ENCODE measurements at regions not wholly inside any gene's neighbourhood (a gene's known extent, or its start where the extent isn't known, plus 50 kb on each side); places are given as distances from the start of the nearest gene placed in this dataset.
"Not testable (repeated sequence)": the region's sequence is repeated elsewhere in the genome, so short reads cannot be mapped to it uniquely, and the experiment has no call there.

DNA sequence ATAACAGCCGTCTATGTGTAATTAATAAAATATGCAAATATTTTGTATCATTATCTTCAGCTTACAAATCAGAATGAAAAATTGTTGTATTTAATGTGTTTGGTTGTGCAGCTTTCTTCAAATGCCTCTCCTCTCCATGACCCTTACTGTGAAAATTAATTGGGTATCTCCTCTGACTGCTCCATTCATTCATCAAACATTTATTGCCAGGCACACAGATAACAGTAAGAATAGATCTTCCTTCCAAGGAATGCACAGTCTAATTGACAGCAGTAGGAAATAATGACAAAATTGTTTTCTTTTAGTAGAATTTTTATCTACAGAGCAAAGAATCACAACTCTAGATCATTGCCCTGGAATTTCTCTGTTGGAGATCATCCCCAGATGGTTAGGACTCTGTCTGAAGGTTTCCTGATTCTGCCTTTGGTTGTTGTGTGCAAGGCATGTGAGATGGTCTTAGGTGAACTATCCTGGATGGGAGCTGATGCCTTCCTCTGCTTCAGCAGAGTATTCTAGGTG is 395.0 kb upstream of the FAT1 start:
- Histone ChIP-seq H3K36me3 (ENCODE audit: control insufficient read depth in 2 of 2, insufficient read depth in 2 of 2, low read length in 2 of 2) (no peaks in the 10 kb centered on the region), H3K27me3 (ENCODE audit: control insufficient read depth in 1 of 2, insufficient read depth in 2 of 2, low read length in 2 of 2) (no peaks in the 10 kb centered on the region), H3K9ac (ENCODE audit: low read length in 2 of 2) (no peak overlapping the region), H3K27ac (ENCODE audit: low read length) (no peak overlapping the region), H3K9me3 (ENCODE audit: control insufficient read depth in 2 of 2, low read length in 2 of 2) (no peaks in the 10 kb centered on the region), H3K4me1 (ENCODE audit: control insufficient read depth, insufficient read depth, low read length) (no peaks in the 10 kb centered on the region), H3K4me3 (ENCODE audit: low read length in 2 of 2) (no peak overlapping the region)

- Histone ChIP-seq H3K4me1 (ENCODE audit: control insufficient read depth, insufficient read depth, low read length) (no peaks in the 10 kb centered on the region), H3K9me3 (ENCODE audit: control insufficient read depth in 2 of 2, low read length in 2 of 2) (no peaks in the 10 kb centered on the region), H3K27ac (ENCODE audit: low read length) (no peak overlapping the region), H3K36me3 (ENCODE audit: control insufficient read depth in 2 of 2, insufficient read depth in 2 of 2, low read length in 2 of 2) (no peaks in the 10 kb centered on the region), H3K27me3 (ENCODE audit: control insufficient read depth in 1 of 2, insufficient read depth in 2 of 2, low read length in 2 of 2) (no peaks in the 10 kb centered on the region), H3K9ac (ENCODE audit: low read length in 2 of 2) (no peak overlapping the region), H3K4me3 (ENCODE audit: low read length in 2 of 2) (no peak overlapping the region)
Measured at GRCh38 chr4:187124331-187124730, 400.7 kb upstream of the FAT1 start.

GRCh38 chr4:187125062-187125461 is 401.4 kb upstream of the FAT1 start:
- H3K9ac ChIP-seq (ENCODE audit: low read length in 2 of 2): no peak overlapping the region
- no peak overlapping the region for H3K4me3 ChIP-seq (ENCODE audit: low read length in 2 of 2)
- H3K9me3 ChIP-seq (ENCODE audit: control insufficient read depth in 2 of 2, low read length in 2 of 2): no peaks in the 10 kb centered on the region
- no peaks in the 10 kb centered on the region for H3K36me3 ChIP-seq (ENCODE audit: control insufficient read depth in 2 of 2, insufficient read depth in 2 of 2, low read length in 2 of 2)
- H3K27ac ChIP-seq (ENCODE audit: low read length): no peak overlapping the region
- no peaks in the 10 kb centered on the region for H3K4me1 ChIP-seq (ENCODE audit: control insufficient read depth, insufficient read depth, low read length)
- no peaks in the 10 kb centered on the region for H3K27me3 ChIP-seq (ENCODE audit: control insufficient read depth in 1 of 2, insufficient read depth in 2 of 2, low read length in 2 of 2)

DNA sequence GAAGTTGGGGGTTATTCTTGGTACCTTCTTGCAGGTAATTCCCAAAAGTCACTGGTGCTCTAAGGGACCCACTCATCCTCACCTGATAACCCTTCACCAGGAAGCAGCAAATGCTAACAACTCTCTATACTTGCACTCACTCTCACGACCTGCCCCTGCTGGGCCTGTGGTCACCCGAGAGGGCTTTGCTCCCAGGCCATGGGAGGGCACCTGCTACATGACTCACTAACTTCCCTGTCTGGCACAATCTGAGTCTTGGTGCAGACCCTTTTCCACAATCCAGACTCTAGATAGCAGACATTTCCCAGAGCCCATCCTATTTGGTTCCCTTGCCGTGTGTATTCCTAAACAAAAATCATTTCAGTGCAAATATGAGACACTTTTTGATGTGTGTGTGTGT is 403.8 kb upstream of the FAT1 start:
- H3K4me1 ChIP-seq (ENCODE audit: control insufficient read depth, insufficient read depth, low read length): no peaks in the 10 kb centered on the region
- H3K9ac ChIP-seq (ENCODE audit: low read length in 2 of 2): no peak overlapping the region
- H3K27ac ChIP-seq (ENCODE audit: low read length): no peak overlapping the region
- H3K4me3 ChIP-seq (ENCODE audit: low read length in 2 of 2): no peak overlapping the region
- no peaks in the 10 kb centered on the region for H3K36me3 ChIP-seq (ENCODE audit: control insufficient read depth in 2 of 2, insufficient read depth in 2 of 2, low read length in 2 of 2)
- H3K9me3 ChIP-seq (ENCODE audit: control insufficient read depth in 2 of 2, low read length in 2 of 2): peaks cover 0 to 4% of the 10 kb centered on the region in 2 donors
- H3K27me3 ChIP-seq (ENCODE audit: control insufficient read depth in 1 of 2, insufficient read depth in 2 of 2, low read length in 2 of 2): no peaks in the 10 kb centered on the region

DNA sequence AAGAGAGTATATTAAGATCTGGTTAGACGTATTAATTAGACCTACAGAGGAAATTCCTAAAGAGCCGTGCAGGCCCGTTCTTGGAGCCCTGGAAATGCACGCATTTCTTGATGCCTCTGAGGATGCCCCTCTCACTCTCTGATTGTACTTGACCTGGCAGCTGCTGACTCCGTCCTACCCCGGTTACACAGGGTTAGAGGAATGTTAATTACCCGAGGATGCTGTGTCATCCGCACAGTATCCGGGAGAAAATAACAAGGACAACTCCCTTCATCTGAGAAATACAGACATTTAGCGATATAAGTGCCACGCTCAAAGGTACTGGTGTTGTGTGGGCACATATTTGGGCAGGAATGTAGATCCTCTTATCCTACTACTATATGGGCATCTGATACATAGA is 404.6 kb upstream of the FAT1 start:
- Histone ChIP-seq H3K36me3 (ENCODE audit: control insufficient read depth in 2 of 2, insufficient read depth in 2 of 2, low read length in 2 of 2) (no peaks in the 10 kb centered on the region), H3K4me1 (ENCODE audit: control insufficient read depth, insufficient read depth, low read length) (no peaks in the 10 kb centered on the region), H3K4me3 (ENCODE audit: low read length in 2 of 2) (no peak overlapping the region), H3K27ac (ENCODE audit: low read length) (no peak overlapping the region), H3K27me3 (ENCODE audit: control insufficient read depth in 1 of 2, insufficient read depth in 2 of 2, low read length in 2 of 2) (no peaks in the 10 kb centered on the region), H3K9me3 (ENCODE audit: control insufficient read depth in 2 of 2, low read length in 2 of 2) (peaks cover 0 to 4% of the 10 kb centered on the region in 2 donors), H3K9ac (ENCODE audit: low read length in 2 of 2) (no peak overlapping the region)

DNA sequence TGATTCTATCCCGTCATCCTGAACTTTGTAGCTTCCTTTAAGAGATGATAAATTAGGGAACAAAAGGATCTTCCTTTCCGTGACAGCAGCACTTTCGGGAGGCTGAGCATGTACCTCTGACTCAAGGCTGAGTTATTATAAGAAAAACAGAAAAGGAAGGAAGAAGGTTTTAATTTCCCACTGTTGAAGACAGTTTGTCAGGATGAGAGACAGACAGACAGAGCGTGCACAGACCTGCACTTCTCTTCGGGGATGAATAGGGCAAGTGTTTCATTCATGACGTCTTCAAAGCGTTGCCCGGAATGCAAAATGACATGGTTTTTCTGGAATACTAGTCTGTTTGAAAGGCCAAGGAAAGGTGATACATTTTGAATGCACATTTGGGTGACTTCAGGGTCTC is 405.3 kb upstream of the FAT1 start:
- H3K27me3 ChIP-seq (ENCODE audit: control insufficient read depth in 1 of 2, insufficient read depth in 2 of 2, low read length in 2 of 2): no peaks in the 10 kb centered on the region
- no peak overlapping the region for H3K4me3 ChIP-seq (ENCODE audit: low read length in 2 of 2)
- H3K9me3 ChIP-seq (ENCODE audit: control insufficient read depth in 2 of 2, low read length in 2 of 2): peaks cover 0 to 4% of the 10 kb centered on the region in 2 donors
- H3K4me1 ChIP-seq (ENCODE audit: control insufficient read depth, insufficient read depth, low read length): no peaks in the 10 kb centered on the region
- H3K27ac ChIP-seq (ENCODE audit: low read length): no peak overlapping the region
- no peaks in the 10 kb centered on the region for H3K36me3 ChIP-seq (ENCODE audit: control insufficient read depth in 2 of 2, insufficient read depth in 2 of 2, low read length in 2 of 2)
- H3K9ac ChIP-seq (ENCODE audit: low read length in 2 of 2): no peak overlapping the region

DNA sequence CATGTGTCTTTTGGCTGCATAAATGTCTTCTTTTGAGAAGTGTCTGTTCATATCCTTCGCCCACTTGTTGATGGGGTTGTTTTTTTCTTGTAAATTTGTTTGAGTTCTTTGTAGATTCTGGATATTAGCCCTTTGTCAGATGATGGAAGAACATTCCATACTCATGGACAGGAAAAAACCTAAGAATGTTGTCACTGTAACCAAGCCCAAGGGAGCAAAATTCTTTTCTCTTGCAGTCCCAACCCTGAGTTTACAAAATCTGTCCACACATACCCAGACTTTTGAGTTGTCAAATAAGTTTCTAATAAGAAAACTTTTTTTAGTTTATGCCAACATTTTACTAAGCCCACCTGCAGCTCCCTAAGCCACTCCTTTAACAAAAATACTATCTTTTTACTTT is 408.2 kb upstream of the FAT1 start:
- H3K4me3 ChIP-seq (ENCODE audit: low read length in 2 of 2); H3K27ac ChIP-seq (ENCODE audit: low read length); H3K4me1 ChIP-seq (ENCODE audit: control insufficient read depth, insufficient read depth, low read length); H3K36me3 ChIP-seq (ENCODE audit: control insufficient read depth in 2 of 2, insufficient read depth in 2 of 2, low read length in 2 of 2); H3K9me3 ChIP-seq (ENCODE audit: control insufficient read depth in 2 of 2, low read length in 2 of 2); H3K9ac ChIP-seq (ENCODE audit: low read length in 2 of 2); H3K27me3 ChIP-seq (ENCODE audit: control insufficient read depth in 1 of 2, insufficient read depth in 2 of 2, low read length in 2 of 2): not testable (repeated sequence)

DNA sequence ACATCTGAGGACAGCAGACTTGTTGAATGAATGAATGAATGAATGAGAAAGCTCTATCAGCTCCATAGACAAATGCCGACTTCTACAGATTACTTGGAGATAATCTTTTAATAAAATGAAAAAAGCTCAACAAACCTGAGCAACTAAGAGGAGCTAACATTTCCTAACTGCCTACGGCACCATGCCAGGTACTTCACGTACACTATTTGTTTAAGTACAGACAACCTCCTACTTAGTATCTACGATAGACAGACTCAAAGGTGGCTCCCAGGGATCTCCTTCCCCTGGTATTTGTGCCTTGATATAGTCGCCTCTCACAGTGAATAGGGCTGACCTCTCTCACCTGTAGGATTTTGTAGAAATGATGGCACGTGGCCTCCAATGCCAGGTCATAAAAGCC is 412.2 kb upstream of the FAT1 start:
- H3K4me1 ChIP-seq (ENCODE audit: control insufficient read depth, insufficient read depth, low read length): no peaks in the 10 kb centered on the region
- no peak overlapping the region for H3K27ac ChIP-seq (ENCODE audit: low read length)
- H3K4me3 ChIP-seq (ENCODE audit: low read length in 2 of 2): no peak overlapping the region
- H3K36me3 ChIP-seq (ENCODE audit: control insufficient read depth in 2 of 2, insufficient read depth in 2 of 2, low read length in 2 of 2): no peaks in the 10 kb centered on the region
- no peak overlapping the region for H3K9ac ChIP-seq (ENCODE audit: low read length in 2 of 2)
- H3K9me3 ChIP-seq (ENCODE audit: control insufficient read depth in 2 of 2, low read length in 2 of 2): no peaks in the 10 kb centered on the region
- H3K27me3 ChIP-seq (ENCODE audit: control insufficient read depth in 1 of 2, insufficient read depth in 2 of 2, low read length in 2 of 2): no peaks in the 10 kb centered on the region

DNA sequence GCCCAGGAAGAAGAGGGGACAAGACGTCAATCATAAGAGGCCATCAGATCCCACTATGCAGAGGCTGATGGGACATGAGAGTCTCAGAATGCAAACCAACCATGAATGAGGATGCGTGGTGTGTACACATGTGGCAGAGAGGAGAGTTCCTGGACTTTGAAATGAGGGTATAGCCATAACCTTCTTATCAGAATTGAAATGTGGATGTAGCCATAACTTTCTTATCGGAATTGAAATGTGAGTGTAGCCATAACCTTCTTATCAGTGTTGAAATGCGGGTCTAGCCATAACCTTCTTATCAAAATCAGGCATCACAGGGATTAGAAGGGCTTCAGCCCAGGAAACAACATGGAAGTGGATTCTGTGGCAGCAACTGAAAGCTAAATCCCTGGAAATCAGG is 415.5 kb upstream of the FAT1 start:
- no peaks in the 10 kb centered on the region for H3K36me3 ChIP-seq (ENCODE audit: control insufficient read depth in 2 of 2, insufficient read depth in 2 of 2, low read length in 2 of 2)
- H3K4me3 ChIP-seq (ENCODE audit: low read length in 2 of 2): no peak overlapping the region
- H3K27ac ChIP-seq (ENCODE audit: low read length): no peak overlapping the region
- H3K9ac ChIP-seq (ENCODE audit: low read length in 2 of 2): no peak overlapping the region
- no peaks in the 10 kb centered on the region for H3K9me3 ChIP-seq (ENCODE audit: control insufficient read depth in 2 of 2, low read length in 2 of 2)
- no peaks in the 10 kb centered on the region for H3K27me3 ChIP-seq (ENCODE audit: control insufficient read depth in 1 of 2, insufficient read depth in 2 of 2, low read length in 2 of 2)
- H3K4me1 ChIP-seq (ENCODE audit: control insufficient read depth, insufficient read depth, low read length): no peaks in the 10 kb centered on the region

- H3K4me3 ChIP-seq (ENCODE audit: low read length in 2 of 2): no peak overlapping the region
- no peak overlapping the region for H3K9ac ChIP-seq (ENCODE audit: low read length in 2 of 2)
- no peaks in the 10 kb centered on the region for H3K9me3 ChIP-seq (ENCODE audit: control insufficient read depth in 2 of 2, low read length in 2 of 2)
- H3K36me3 ChIP-seq (ENCODE audit: control insufficient read depth in 2 of 2, insufficient read depth in 2 of 2, low read length in 2 of 2): no peaks in the 10 kb centered on the region
- no peaks in the 10 kb centered on the region for H3K27me3 ChIP-seq (ENCODE audit: control insufficient read depth in 1 of 2, insufficient read depth in 2 of 2, low read length in 2 of 2)
- H3K27ac ChIP-seq (ENCODE audit: low read length): no peak overlapping the region
- no peaks in the 10 kb centered on the region for H3K4me1 ChIP-seq (ENCODE audit: control insufficient read depth, insufficient read depth, low read length)
Measured at GRCh38 chr4:187141101-187141500, 417.4 kb upstream of the FAT1 start.

DNA sequence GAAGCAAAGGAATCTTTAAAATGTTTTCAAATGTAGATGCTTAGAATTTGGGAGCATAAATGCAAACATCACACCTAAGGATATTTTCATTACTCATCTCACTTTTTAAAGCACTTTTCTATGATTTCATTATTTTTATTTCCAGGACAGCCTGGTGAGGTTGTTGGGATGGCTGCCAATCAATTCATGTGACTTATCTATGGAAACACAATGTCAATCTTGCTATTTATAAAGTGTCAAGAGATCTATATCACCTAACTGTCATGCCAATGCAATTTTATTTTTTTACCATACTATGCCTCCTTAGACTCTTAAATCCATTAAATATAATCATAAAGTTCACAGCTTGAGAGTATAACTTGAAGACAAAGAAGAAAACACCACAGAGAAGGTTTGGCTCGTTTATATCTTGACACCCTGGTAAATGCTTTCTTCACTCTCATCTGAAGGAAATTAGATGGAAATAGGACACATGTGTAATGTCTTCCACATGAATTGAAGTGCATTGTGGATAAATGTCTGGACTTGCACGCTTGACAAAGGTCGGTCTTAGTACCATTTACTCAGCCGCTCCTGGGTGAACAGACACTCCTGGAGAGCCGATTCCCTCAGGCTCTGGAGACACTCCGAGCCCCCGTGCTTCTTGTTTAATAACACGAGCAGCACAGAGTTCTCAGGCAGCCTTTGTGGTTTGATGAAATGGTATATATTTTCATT is 425.7 kb upstream of the FAT1 start:
- Histone ChIP-seq H3K4me1 (ENCODE audit: control insufficient read depth, insufficient read depth, low read length) (no peaks in the 10 kb centered on the region), H3K36me3 (ENCODE audit: control insufficient read depth in 2 of 2, insufficient read depth in 2 of 2, low read length in 2 of 2) (no peaks in the 10 kb centered on the region), H3K27ac (ENCODE audit: low read length) (no peak overlapping the region), H3K27me3 (ENCODE audit: control insufficient read depth in 1 of 2, insufficient read depth in 2 of 2, low read length in 2 of 2) (no peaks in the 10 kb centered on the region), H3K4me3 (ENCODE audit: low read length in 2 of 2) (no peak overlapping the region), H3K9ac (ENCODE audit: low read length in 2 of 2) (no peak overlapping the region), H3K9me3 (ENCODE audit: control insufficient read depth in 2 of 2, low read length in 2 of 2) (no peaks in the 10 kb centered on the region)
